GM12874 (cell line): ENCODE measurements at regions not wholly inside any gene's neighbourhood (a gene's known extent, or its start where the extent isn't known, plus 50 kb on each side); places are given as distances from the start of the nearest gene placed in this dataset.

Experiments used
- CTCF ChIP-seq: IDR thresholded peaks from 2 replicates; pipeline ENCODE4 v1.5.1; 2011; ENCODE audit warnings: low read depth, mild to moderate bottlenecking, control low read depth, low read length, moderate library complexity; ENCODE audit not compliant: insufficient read depth

GRCh38 chr4:123479944-123480343 is 83.3 kb downstream of the SPRY1 start:
- no peak for TF ChIP-seq CTCF

DNA sequence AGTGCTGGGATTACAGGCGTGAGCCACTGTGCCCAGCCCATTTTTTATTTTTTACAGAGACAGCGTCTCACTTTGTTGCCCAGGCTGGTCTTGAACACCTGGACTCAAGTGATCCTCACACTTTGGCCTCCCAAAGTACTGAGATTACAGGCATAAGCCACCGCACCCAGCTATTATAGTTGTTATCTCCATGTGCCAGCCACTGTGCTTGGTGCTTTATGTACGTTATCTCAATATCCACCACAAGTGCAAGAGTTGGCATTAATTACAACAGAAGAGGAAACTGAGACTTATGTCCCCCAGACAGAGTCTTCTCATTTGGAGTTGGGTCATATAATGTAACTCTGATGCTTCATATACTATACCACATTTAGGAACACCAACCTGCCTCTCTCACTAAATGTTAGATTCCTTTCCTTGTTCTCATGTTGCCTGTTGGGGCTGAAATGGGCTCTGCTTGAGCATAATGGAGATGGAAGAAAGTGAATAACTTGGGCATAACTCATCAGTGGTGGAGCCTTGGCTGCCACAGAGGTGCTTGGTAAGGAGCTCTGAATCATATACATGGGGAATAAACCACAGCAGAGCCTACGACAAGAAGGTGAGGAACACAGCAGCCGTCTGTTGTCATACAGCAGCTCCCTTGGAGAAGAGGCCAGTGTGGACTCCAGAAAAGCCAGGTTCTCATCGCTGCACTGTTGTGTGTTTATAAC is 84.3 kb downstream of the SPRY1 start:
- TF ChIP-seq CTCF, result no peak

GRCh38 chr4:123481717-123482116 is 85.1 kb downstream of the SPRY1 start:
- TF ChIP-seq CTCF, result no peak

DNA sequence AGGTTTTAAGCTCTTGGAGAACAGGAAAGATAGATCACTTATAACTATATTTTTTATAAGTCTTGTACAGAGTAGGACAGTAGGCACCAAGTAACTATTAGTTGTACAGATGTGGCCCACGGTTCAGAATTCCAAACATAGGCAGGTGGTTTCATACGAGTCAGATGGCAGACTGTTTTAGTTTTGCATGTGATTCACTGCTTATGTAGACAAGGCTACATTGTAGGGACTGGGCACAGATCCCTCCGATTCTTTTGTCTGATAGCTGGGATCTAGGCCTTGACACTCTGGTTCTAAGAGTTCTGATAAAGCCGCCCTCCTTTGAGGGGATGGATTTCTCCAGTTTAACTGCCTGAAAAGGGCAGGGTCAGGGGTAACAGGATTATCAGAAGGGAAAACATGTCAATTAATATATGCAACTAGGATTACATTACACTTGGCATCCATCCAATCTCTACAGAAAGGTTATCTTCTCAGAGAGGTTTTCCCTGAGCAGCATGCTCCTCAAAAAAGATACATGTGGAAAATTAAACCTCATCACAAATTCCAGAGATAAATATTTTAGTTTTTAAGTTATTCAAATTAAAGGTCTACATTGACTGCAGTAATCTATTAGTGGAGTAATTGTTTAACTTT is 87.8 kb downstream of the SPRY1 start:
- no peak for TF ChIP-seq CTCF

DNA sequence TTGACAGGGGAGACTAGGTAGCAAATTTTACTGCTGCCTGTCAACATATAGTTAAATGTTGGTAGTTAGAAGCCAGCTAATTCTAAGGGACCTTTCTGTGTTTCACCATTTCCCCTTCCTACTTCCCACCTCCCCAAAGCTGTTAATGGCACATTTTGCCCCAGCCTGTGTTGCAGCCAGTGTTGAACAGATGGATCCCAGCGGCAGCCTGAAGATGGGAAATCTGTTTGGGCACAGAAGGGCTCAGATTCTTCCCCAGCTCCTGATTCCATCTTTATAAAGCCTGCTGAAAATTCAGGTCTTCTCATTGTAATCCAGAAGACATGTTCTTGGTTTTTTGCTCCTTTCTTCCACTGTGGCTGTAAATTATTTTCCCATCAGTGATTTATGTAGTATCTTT is 89.0 kb downstream of the SPRY1 start:
- no peak for TF ChIP-seq CTCF

GRCh38 chr4:123488916-123489315 is 92.3 kb downstream of the SPRY1 start:
- no peak for TF ChIP-seq CTCF

DNA sequence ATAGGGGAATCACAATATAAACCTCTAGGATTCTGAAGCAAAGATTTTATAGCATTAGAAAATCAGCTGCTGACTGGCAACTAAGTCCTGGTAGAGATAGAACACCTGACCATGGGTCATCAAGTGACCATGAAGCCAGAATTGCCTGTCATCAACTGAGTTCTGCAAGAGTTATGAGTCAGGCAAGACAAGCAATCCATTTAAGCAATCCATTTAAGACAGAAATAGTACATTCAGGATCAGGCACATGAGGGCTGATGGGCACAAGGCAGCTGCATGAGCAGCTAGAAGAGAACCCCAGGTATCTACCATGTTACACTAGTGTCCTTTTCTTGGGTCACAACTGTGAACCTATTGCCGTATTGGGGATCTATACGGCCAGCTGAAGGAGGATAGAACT is 98.9 kb downstream of the SPRY1 start:
- TF ChIP-seq CTCF, result no peak
